ENCODE measurements at regions not wholly inside any gene's neighbourhood (a gene's known extent, or its start where the extent isn't known, plus 50 kb on each side); places are given as distances from the start of the nearest gene placed in this dataset.

DNA sequence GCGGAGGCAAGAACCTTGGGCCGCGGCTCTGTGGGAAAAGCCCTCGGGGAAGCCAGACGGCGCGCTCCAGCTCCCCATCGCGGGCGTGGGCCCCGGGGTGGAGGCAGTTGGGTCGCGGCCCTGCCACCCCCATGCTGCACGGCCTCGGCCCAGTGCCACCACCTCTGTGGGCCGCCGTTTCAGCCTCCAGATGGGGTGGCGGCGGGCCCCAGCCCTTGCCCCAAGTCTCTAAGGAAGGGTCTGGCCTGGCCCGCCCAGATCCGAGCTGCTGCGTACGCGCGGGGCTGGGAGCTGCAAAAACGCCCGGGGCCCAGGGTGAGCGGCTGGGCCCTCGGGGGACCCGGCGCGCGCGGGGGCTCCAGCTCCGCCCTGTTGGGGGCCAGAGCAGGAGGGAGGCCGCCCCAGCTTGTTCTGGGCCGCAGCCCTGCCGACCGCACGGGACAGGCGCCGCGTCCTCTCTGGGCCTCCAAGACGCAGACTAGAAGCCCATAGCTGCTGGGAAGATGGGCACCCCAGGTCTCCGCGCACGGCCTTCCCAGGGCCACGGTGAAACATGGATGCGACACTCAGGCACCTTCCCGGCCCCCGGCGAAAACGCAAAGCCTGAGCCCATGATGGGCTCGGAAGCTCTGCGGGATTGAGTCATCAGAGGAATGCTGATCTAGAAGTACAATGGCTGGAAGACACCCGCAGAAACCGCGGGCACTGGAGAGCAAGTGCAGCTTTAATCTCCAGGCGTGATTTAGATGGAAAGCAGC is 110.1 kb downstream of the KCTD15 start:
- DNase-seq = peak; percentile 13 to 31
- 13 to 14% methylated on average over 59 of the region's 59 CpGs for WGBS, 2 donors
- TF ChIP-seq, protein P1, sequence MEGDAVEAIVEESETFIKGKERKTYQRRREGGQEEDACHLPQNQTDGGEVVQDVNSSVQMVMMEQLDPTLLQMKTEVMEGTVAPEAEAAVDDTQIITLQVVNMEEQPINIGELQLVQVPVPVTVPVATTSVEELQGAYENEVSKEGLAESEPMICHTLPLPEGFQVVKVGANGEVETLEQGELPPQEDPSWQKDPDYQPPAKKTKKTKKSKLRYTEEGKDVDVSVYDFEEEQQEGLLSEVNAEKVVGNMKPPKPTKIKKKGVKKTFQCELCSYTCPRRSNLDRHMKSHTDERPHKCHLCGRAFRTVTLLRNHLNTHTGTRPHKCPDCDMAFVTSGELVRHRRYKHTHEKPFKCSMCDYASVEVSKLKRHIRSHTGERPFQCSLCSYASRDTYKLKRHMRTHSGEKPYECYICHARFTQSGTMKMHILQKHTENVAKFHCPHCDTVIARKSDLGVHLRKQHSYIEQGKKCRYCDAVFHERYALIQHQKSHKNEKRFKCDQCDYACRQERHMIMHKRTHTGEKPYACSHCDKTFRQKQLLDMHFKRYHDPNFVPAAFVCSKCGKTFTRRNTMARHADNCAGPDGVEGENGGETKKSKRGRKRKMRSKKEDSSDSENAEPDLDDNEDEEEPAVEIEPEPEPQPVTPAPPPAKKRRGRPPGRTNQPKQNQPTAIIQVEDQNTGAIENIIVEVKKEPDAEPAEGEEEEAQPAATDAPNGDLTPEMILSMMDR (IDR thresholded peaks at IDR 0.05) = no peak
- ATAC-seq = peak in 7 of 8 donors; percentile 7 to 58 (median 25)
- intact Hi-C loops (cut with DNase I) = loop anchor here in 5 of 10 donors (1.0 to 10.0 kb wide), 6 partner anchors 84 to 112 kb away; partner anchors contain the start of gene KCTD15 (in 2 of the 5)
- Histone ChIP-seq H3K9me3 (peaks cover 0 to 7% (median 0%) of the 10 kb centered on the region in 11 donors), H3K36me3 (no peaks in the 10 kb centered on the region), H3K27me3 (peaks cover 0 to 61% (median 25%) of the 10 kb centered on the region in 7 donors), H3K27ac (peak overlapping the region in 9 of 10 donors; percentile 72 to 98 (median 92)), H3K4me3 (peak overlapping the region; percentile 43 to 70 (median 53)), H3K4me1 (peaks cover 4 to 29% (median 23%) of the 10 kb centered on the region in 9 donors)

DNA sequence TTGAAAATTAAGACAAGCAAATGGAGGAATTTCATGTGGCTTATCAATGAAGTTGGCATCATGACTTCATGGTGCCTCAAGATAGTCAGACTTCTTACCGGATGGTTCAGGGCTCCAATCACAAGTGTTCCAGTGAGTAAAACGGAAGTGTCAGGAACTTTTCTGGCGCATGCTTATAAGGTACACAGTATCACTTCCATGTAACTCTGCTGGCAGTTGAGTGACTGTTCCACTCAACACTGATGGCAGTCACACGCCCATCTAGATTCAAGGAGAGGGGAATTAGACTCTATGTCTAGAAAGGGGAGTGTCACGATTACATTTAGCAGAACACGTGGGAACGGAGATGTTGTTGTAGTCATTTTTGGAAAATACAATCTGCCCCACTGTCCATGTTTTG is 114.3 kb downstream of the KCTD15 start:
- TF ChIP-seq, protein P1 (IDR thresholded peaks at IDR 0.05) = no peak
- WGBS, 2 donors = 86 to 89% methylated on average over 7 of the region's 7 CpGs
- Histone ChIP-seq H3K36me3 (no peaks in the 10 kb centered on the region), H3K4me1 (peaks cover 0 to 13% (median 10%) of the 10 kb centered on the region in 9 donors), H3K9me3 (peaks cover 0 to 7% (median 0%) of the 10 kb centered on the region in 11 donors), H3K27ac (no peak overlapping the region), H3K27me3 (peaks cover 0 to 34% (median 18%) of the 10 kb centered on the region in 7 donors), H3K4me3 (no peak overlapping the region)
- no peak for DNase-seq
- ATAC-seq = no peak
- intact Hi-C loops (cut with DNase I) = no loop called here

DNA sequence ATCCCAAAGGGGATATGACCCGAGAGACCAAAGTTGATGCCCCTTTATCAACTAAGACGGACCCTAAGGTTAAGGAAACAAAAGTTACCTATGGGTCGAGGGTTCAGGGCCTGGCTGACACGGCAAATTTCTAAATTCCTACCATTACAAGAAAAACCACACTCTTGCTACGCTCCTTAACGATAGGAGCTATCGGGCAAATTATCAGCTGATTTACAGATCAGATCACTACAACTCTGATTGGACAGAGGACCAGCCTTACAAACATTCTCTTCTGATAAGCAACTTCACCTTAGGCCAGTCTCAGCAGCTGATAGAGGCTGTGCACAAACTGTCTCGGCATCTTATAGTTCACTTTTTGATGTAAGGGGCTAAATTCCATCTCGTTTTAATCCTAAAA is 117.9 kb downstream of the KCTD15 start:
- TF ChIP-seq, protein P1 (IDR thresholded peaks at IDR 0.05) = no peak
- H3K27ac ChIP-seq = no peak overlapping the region
- H3K4me1 ChIP-seq = no peaks in the 10 kb centered on the region
- H3K27me3 ChIP-seq = peaks cover 0 to 16% (median 0%) of the 10 kb centered on the region in 7 donors
- H3K4me3 ChIP-seq = no peak overlapping the region
- WGBS, 2 donors = 61 to 69% methylated on average over 9 of the region's 9 CpGs
- intact Hi-C loops (cut with DNase I) = no loop called here
- ATAC-seq (no peak), DNase-seq (no peak)
- peaks cover 0 to 11% (median 0%) of the 10 kb centered on the region in 11 donors for H3K9me3 ChIP-seq
- no peaks in the 10 kb centered on the region for H3K36me3 ChIP-seq

DNA sequence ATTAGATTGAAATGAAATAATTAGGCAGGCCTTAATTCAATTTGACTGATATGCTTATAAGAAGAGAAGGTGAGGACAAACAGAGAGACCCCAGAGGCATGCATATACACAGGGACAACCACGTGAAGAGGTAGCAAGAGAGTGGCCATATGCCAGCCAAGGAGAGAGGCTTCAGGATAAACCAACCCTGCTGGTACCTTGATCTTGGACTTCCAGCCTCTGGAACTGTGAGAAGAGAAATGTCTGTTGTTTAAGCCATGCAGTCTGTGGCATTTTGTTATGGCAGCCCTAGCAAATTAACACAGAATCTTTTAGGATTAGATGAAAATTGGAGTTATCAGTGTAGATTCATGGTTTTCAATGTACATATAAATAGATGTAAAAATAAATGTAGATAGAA is 120.1 kb downstream of the KCTD15 start:
- intact Hi-C loops (cut with DNase I) = no loop called here
- 75 to 83% methylated on average over 1 of the region's 1 CpG for WGBS, 2 donors
- TF ChIP-seq, protein P1 (IDR thresholded peaks at IDR 0.05) = no peak
- no peak overlapping the region for H3K4me3 ChIP-seq
- ATAC-seq (no peak), DNase-seq (no peak)
- peaks cover 0 to 4% (median 0%) of the 10 kb centered on the region in 11 donors for H3K9me3 ChIP-seq
- peaks cover 0 to 16% (median 0%) of the 10 kb centered on the region in 7 donors for H3K27me3 ChIP-seq
- H3K4me1 ChIP-seq = no peaks in the 10 kb centered on the region
- H3K27ac ChIP-seq = no peak overlapping the region
- no peaks in the 10 kb centered on the region for H3K36me3 ChIP-seq
